HG03108 (cell line): ENCODE measurements at regions not wholly inside any gene's neighbourhood (a gene's known extent, or its start where the extent isn't known, plus 50 kb on each side); places are given as distances from the start of the nearest gene placed in this dataset.
"Not testable (repeated sequence)": the region's sequence is repeated elsewhere in the genome, so short reads cannot be mapped to it uniquely, and the experiment has no call there.

Source experiments
- ATAC-seq: cut with Tn5 transposase; IDR thresholded peaks from one replicate; pipeline ENCODE4 v1.9.1; 2021; ENCODE audit warnings: moderate library complexity; ENCODE audit not compliant: unreplicated experiment

DNA sequence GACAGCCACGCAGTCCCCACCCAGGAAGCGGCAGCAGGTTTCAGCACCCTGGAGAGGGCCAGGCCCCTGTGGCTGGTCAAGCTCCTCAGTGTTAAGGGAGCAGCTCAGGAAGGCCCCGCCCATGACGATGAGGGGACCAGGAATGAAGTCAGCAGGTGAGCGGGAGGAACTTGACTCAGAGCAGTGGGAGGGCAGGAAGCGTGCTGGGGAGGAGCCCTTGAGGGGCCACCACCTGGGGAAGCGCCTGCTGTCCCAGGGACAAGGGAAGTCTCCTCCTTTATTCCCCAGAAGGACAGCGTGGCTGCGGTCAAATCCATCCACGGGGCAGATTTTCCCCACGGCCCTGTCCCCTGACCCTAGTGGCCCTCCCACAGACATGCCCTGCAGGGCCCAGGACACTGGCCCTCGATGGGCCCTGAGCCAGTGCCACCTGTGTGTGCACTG, 357.6 kb downstream of the ADGRD1 start:
- not testable (repeated sequence) for ATAC-seq

DNA sequence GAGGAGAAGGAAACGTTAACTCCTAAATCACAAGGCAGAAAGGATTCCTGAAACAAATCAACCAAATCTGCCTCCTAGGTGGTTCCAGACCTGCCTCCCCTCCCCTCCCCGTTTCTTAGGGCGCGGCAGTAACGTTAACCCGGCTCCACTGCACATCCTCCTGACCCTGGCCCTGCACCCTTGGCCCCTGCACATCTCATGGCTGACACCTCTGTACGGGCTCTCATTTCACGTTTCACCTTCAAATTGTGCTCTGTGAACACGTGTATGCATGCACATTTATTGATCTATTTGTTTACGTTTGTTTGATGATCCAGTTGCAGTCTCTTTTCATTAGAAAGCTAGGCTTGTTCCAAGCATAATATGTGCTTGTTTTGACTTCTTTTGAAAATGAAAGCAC, 358.1 kb downstream of the ADGRD1 start:
- no peak for ATAC-seq

DNA sequence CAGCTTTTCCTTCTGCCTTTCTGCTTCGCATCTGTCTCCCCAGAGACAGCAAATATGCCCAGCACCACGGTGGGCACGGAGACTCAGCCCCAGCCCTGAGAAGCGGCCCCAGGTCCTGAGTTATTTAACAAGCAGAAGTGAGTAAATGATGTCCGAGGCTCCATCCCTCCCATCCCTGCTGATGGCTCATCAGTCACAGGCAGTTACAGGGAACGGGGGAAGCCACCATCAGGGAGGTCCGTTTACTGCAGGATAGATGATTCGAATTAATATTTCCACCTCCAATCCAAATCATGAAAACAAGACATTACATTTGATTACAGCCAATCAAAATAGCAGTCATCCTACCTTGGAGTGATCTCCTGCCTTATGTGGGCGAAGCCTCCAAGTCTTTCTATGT, 358.7 kb downstream of the ADGRD1 start:
- not testable (repeated sequence) for ATAC-seq

DNA sequence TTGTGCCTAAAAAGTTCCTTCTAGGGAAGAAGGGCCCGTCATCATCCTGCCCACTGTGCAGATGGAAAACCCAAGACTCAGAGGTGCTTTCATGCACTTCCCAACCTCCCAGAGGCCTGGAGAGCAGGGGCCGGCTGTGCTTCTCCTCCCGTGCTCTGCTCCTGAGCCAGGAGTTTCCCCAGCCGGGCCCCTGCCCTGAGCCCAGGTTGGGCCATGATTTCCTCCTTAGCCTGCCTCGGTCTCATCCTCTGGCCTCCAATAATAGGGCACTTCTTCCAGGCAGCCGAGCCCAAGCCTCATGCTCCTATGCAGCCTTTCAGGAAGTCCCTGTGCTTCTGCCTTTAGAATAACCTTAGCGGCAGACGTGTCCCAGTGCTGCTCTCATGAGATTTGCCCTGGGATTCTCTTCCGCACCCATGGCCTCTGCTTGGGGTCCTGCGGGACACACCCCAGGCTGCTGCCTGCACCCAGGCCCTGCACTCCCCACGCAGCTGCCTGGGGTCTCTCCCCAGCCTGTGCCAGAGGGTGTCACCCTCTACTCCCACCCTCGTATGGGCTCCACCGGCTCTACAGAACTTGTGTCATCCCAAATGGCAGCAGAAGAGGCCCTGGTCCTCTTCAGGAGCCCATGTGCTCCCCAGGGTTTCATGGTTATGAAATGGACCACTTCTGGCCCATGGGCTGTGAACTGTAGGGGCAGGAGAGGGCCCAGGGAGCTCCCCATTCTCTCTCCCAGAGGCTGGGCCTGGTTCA, 359.3 kb downstream of the ADGRD1 start:
- no peak for ATAC-seq

DNA sequence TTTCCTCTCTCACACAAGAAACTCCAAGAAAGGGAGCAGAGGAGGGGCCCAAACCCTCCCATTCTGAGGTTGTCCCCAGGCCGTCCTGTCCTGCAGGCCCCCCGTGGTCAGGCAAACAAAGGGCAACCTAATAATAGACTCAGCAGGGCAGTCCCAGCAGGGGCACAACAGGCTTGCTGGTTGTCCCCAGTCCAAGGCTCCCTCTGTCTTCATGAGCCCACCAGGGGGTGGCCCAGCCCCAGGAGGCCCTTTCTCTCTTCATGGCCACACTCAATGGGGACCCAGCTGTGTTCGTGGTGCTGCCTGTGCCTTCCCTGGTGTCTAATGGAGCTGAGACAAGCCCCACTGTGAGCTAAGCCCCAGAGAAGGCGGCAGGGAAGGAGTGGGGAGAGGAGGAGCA, 359.9 kb downstream of the ADGRD1 start:
- ATAC-seq, result no peak

DNA sequence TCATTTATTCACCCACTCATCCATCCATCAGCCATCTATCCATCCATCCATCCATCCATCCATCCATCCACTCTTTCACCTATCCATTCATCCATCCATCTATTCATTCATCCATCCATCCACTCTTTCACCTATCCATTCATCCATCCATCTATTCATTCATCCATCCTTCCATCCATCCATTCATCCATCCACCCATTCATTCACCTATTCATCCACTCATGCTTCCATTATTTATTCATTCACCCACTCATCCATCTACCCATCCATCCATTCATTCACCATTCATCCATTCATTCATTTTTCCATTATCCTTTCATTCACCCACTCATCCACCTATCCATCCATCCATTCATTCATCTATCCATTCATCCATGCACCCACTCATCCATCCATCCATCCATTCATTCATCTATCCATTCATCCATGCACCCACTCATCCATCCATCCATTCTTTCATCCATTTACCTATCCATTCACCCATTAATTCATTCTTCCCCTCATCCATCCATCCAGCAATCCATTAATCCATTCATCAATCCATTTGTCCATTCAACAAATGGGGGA, 360.9 kb downstream of the ADGRD1 start:
- ATAC-seq, result no peak

DNA sequence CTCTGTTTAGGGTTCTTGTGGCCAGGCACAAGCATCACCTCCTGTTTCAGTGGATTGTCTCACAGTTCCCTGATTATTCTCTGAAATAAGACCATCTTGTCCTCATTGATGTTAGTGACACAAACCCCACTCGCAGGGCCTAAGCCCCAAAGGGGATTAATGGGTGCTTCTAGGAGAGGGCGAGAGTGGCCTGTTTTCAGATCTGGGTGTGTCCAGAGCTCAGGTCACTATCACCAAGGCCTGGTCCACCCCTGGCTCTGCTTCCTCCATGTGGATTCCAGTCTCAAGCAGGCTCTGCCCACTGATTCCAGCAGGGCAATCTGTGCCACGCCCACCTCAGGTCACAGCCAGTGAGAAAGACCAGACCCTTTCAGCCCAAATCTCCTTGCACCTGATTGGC, 361.9 kb downstream of the ADGRD1 start:
- no peak for ATAC-seq

DNA sequence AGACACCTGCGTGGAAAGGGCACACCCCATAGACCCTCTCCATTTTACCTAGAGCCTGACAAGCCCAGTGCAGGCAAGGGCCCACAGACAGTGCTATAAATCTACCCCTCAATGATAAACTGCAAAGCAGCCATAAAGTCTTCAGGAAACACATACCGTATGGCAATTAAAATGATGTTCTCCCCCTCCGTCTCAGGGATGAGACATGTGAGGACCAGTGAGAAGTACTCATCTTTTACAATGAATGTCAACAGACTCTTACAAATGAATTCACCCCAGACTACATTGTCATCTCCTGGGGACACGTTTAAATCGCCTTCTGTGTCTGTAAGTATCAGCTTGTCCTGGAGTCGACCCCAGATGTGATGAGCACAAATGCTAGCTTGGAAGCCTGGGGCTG, 362.7 kb downstream of the ADGRD1 start:
- no peak for ATAC-seq

DNA sequence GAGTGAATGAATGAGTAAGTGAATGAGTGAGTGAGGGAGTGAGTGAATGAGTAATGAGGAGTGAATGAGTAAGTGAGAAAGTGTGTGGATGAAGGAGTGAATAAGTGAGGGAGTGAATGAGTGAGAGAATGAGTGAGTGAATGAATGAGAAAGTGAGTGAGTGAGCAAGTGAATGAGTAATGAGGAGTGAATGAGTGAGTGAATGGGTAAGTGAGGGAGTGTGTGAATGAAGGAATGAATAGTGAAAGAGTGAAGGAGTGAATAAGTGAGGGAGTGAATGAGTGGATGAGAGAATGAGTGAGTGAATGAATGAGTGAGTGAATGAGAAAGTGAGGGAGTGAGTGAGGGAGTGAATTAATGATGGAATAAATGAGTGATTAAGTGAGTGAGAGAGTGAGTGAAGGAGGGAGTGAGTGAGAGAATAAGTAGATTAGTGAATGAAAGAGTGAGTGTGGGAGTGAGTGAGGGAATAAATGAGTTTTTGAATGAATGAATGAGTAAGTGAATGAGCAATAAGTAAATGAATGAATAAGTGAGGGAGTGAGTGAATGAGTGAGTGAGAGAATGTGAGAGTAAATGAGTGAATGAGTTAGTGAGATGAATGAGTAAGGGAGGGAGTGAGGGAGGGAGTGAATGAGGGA, 364.5 kb downstream of the ADGRD1 start:
- ATAC-seq, result no peak

DNA sequence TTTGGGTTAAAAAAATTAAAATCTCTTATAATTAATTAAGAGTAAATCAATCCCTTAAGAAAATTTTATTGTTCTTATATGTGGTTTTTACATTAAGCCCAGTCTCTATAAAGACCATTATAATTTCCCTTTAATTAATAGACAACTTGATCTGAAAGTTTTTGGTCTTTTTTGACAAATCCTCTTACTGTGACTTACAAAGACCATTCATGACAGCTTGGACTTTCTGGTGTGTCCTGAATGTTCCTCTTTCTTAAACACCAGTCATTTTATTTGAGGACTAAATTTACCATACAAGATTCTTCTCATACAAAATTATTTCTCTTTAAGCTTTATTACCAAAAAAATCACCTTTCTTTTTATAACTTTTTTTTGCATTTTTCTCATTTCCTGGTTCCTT, 368.3 kb downstream of the ADGRD1 start:
- ATAC-seq, result no peak

DNA sequence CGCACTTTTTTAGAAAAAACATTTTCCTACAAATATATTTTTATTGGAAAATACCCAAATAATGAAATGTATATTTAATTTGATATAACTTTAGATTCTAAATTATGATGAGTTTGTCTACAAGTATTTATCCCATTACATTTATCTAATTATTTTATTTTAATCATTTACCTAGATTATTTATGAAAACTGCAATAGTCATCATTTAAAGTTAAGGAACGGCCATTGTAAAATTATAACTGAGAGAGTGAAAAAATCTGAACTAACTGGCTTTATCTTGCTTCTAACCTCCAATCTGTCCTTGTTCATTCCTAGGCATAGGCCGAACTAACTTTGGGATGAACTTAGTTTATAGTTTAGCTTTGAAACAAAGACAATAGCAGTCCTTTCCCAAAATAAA, 368.8 kb downstream of the ADGRD1 start:
- not testable (repeated sequence) for ATAC-seq

DNA sequence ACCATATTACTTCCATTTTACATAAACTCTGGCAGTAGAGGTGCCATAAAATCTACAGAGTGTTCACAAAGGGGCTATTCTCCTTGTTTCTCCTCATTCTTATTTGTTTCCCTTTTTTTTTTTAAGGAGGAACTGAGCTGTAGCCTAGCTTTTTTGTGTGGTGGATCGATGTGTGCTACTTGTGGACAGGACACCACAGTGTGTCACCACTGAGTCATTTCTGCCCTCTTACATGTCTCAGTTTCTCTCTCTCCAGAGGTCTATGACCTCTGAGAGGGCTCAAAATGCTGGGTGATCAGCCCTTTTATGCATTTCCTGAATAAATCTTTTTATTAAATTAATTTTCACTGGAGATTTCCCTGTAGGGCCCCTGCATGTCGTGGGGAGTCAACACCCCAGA, 370.2 kb downstream of the ADGRD1 start:
- no peak for ATAC-seq

DNA sequence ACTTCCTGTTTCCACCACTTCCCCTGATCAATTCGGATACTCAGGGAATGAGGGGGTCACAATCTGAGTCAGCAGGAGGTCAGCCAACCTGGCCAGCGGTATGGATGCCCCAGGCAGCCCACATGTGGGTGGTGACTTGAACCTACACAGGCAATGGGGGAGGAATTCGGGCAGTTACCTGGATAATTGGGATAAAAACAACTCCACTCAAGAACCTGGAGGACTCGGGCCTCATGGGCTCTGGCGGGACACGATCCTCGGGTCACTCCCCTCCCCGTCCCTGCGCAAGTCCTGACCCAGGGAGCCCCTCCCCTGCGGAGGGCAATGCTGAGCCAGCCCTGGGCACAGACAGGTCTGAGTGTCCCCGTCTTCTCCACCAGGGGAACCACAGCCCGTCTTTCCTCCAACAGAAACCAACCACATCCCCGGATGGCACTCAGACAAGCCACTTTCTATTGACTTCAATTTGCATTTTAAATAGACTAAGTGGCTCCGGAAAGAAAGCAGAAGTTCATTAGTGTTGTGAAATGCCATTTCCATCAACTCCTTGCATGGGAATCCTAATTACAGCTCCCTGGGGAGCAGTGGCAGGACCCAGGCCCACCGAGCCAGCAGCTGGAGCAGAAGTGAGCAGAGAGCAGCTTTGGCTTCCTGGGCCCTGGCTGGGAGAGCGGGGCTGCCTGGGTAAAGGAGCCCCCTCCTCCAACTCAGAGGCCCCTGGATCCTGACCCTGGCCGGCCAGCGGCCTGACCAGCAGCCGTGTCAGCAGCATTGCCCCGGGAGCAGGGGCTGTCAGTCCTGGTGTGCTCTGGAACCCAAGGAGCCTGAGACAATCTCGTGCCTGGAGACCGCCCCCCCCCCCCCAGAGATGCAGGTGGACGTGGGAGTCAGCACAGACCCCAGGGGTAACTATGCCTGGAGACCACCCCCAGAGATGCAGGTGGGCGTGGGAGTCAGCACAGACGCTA, 374.1 kb downstream of the ADGRD1 start:
- no peak for ATAC-seq

DNA sequence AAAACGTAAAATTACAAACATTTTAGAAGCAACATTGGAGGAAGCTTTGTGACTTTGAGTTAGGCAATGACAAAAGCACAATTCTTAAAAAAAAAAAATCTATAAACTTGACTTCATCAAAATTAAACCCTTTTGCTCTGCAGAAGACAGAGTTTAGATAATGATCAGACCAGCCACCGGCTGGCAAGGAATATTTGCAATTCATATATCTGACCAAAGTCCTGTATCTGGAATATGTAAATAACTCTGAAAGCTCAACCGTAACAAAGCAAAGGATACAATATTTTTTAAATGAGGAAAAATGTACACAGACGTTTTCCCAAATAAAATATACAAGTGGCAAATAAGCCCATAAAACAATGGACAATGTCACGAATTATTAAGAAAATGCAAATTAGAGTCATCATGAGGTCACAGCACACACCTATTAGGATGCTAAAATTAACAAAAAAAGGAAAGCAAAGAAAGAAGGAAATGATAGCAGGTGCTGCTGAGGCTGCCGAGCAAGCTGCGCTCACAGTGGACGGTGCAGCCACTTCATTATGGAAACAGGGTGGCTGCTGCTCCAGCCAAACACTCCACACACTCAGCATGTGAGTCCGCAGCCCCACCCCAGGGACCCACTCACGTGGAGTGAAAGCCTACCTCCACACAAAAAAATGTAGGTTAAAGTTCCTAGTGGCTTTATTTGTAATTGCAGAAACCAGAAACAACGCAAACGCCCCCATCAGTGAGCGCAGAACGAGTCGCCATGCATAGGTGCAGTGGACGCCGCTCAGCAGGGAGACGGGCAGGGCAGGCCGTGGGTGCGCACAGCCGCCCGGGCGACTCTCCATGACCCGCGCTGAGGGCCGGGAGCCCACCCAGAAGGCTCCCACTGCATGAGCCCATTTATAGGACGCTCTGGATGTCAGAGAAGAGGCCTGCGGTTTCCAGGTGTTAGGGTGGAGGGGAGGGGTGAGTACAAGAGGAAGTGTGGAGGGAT, 375.4 kb downstream of the ADGRD1 start:
- not testable (repeated sequence) for ATAC-seq

DNA sequence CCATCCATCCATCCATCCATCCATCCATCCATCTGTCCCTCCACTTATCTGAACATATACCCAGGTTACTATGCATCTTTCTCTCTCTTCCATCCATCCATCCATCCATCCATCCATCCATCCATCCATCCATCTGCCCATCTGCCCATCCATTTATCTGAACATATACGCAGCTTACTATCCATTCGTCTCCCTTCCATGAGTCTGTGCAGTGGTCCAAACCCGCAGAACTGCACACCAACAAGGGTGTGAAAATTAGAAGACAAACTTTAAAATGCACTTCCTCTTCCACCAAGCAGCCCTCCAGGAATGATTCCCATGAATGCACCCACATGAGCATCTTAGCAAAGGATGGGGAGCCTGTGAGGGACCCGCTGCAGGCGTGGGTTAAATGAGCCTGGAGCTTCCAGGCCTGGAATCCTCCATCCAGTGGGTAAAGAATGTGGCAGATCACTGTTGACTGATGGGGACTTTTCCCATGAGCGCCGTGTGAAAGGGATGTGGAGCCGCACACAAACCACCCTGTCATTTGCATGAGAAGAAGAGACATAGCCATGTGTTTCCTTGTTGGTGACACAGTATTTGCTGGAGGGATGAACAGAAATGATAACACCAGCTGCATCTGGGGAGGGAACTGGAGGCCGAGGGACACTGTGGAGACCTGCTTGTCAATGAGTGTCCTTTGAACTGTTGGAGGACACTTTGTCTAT, 376.6 kb downstream of the ADGRD1 start:
- no peak for ATAC-seq

DNA sequence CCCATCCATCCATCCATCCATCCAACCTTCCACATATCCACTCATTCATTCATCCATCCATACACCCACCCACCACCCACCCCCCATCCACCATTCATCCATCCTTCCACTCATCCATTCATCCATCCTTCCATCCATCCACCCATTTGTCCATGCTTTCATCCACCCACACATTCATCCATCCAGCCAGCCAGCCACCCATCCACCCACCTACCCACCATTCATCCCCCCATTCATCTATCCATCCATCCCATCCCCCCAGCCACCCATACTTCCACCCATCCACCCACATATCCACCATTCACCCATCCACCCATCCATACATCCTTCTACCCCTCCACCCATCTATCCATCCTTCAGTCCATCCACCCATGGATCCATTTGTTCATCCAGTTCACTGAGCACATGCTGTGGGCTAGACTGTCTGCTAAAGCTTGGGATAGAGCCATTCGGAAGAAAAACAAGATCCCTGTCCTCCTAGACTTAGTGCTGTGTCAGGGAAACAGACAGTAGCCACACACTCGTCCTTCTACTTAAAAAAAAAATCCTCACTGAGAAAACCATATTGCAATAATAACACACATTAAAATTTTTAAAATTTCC, 377.5 kb downstream of the ADGRD1 start:
- no peak for ATAC-seq

DNA sequence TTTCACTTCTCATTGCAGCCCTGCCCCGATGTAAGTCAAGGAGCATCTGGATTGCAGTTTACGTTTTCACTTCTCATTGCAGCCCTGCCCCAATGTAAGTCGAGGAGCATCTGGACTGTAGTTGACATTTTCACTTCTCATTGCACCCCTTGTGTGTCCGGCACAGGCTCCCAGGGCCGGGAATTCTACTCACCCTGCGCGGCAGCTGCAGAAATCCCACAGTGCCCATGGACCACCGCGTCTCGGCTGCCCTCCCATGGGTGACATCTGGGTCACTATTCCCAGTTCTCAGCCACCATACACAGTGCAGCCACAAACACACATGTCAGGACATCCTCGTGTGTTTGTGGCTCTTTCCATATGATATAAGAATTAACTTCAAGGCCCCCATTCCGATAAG, 378.5 kb downstream of the ADGRD1 start:
- no peak for ATAC-seq

DNA sequence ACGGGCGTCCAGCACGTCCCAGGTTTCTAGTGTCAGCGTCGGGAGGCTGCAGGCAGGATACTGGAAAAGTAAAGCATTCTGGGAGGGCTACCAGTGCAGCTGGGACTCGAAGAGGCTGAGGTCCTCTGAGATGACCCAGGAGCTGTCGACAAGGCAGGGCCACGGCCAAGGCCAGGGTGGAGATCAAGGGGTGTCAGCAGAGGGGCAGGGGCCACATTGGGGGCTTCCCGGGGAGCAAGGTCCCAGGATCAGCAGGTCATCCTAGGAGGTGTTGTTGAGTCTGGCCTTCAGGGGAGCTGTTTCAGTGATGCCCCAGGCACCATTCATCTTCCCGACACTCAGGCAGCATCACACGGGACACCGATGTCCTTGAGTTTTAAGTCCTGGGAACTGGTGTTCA, 377.8 kb upstream of the SFSWAP start:
- ATAC-seq, result no peak
